AG08396 (cell line): ENCODE measurements at regions not wholly inside any gene's neighbourhood (a gene's known extent, or its start where the extent isn't known, plus 50 kb on each side); places are given as distances from the start of the nearest gene placed in this dataset.

ENCODE experiments used
- DNase-seq: peaks from one replicate; pipeline ENCODE4 v3.0.0; 2012; ENCODE audit warnings: low spot score, mixed read lengths

- DNase-seq = no peak
These were observed 201.0 kb downstream of the GLI2 start for GRCh38 chr2:120936476-120937334.

- peak; percentile 68 for DNase-seq
These were observed 202.0 kb downstream of the GLI2 start for GRCh38 chr2:120937686-120938044.

GRCh38 chr2:120938045-120938771 is 202.5 kb downstream of the GLI2 start:
- DNase-seq = no peak

GRCh38 chr2:120939595-120940318 is 204.1 kb downstream of the GLI2 start:
- peak; percentile 67 for DNase-seq

GRCh38 chr2:120940319-120940696 is 204.6 kb downstream of the GLI2 start:
- DNase-seq = no peak

- no peak for DNase-seq
These were observed 205.1 kb downstream of the GLI2 start for GRCh38 chr2:120940726-120941256.

GRCh38 chr2:120941571-120942120 is 206.0 kb downstream of the GLI2 start:
- DNase-seq = no peak

- no peak for DNase-seq
These were observed 207.0 kb downstream of the GLI2 start for GRCh38 chr2:120942658-120943057.

- no peak for DNase-seq
These were observed 207.9 kb downstream of the GLI2 start for GRCh38 chr2:120943403-120944034.

GRCh38 chr2:120944575-120944974 is 208.9 kb downstream of the GLI2 start:
- DNase-seq = no peak

GRCh38 chr2:120945091-120945490 is 209.4 kb downstream of the GLI2 start:
- no peak for DNase-seq

GRCh38 chr2:120945832-120946499 is 210.3 kb downstream of the GLI2 start:
- no peak for DNase-seq

GRCh38 chr2:120947327-120947726 is 211.7 kb downstream of the GLI2 start:
- DNase-seq = no peak

GRCh38 chr2:120947982-120948661 is 212.5 kb downstream of the GLI2 start:
- DNase-seq = no peak

- DNase-seq = no peak
These were observed 213.0 kb downstream of the GLI2 start for GRCh38 chr2:120948662-120949011.

GRCh38 chr2:120949027-120949956 is 213.6 kb downstream of the GLI2 start:
- no peak for DNase-seq

GRCh38 chr2:120949957-120950590 is 214.4 kb downstream of the GLI2 start:
- DNase-seq = no peak

GRCh38 chr2:120951693-120952092 is 216.0 kb downstream of the GLI2 start:
- no peak for DNase-seq

GRCh38 chr2:120952318-120952717 is 216.7 kb downstream of the GLI2 start:
- DNase-seq = peak; percentile 77
